Stomach smooth muscle (tissue), 2 donors: ENCODE measurements at regions not wholly inside any gene's neighbourhood (a gene's known extent, or its start where the extent isn't known, plus 50 kb on each side); places are given as distances from the start of the nearest gene placed in this dataset.

Experiments used
- H3K27ac ChIP-seq: one replicate; pipeline ENCODE4 v1.7.0; 2013; ENCODE audit warnings: mild to moderate bottlenecking, low read length, inconsistent platforms
- H3K27me3 ChIP-seq, 2 donors: one replicate each; pipeline ENCODE4 v1.7.0; 2013; ENCODE audit warnings: low read length in 2 of 2; ENCODE audit not compliant: insufficient read depth in 2 of 2, control insufficient read depth in 1 of 2
- H3K36me3 ChIP-seq, 2 donors: one replicate each; pipeline ENCODE4 v1.7.0; 2013; ENCODE audit warnings: low read length in 2 of 2; ENCODE audit not compliant: control insufficient read depth in 2 of 2, insufficient read depth in 2 of 2
- H3K4me1 ChIP-seq: one replicate; pipeline ENCODE4 v1.7.0; 2013; ENCODE audit warnings: low read length; ENCODE audit not compliant: control insufficient read depth, insufficient read depth
- H3K4me3 ChIP-seq, 2 donors: one replicate each; pipeline ENCODE4 v1.7.0; 2013; ENCODE audit warnings: low read length in 2 of 2
- H3K9ac ChIP-seq, 2 donors: one replicate each; pipeline ENCODE4 v1.7.0; 2013; ENCODE audit warnings: low read length in 2 of 2, mild to moderate bottlenecking in 1 of 2
- H3K9me3 ChIP-seq, 2 donors: one replicate each; pipeline ENCODE4 v1.7.0; 2013; ENCODE audit warnings: low read length in 2 of 2; ENCODE audit not compliant: control insufficient read depth in 2 of 2
- donor health status: healthy.
- donor health status: Pancreatic carcinoma.

DNA sequence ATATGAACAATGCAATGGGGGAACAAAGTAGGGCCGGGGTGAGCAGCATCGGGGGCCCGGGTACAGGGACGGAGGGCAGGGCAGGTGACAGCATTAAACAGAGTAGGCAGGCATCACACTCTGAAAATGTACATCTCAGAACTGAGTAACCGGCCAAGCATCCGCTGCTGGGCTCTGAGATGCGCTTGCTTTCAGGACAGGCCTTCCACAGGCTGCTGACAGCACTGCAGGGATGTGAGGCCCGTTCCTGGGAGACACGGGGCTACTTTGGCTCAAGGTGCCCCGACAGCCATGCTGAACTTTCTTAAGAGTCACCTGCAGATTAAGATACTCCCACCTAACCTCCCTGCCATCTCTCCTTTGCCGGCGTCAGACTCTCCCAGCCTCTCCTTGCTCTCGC, 64.3 kb upstream of the FGFR2 start:
- H3K9ac ChIP-seq, result no peak overlapping the region
- peaks cover 0 to 6% of the 10 kb centered on the region in 2 donors for H3K9me3 ChIP-seq
- H3K4me1 ChIP-seq, result peaks cover 15% of the 10 kb centered on the region
- H3K36me3 ChIP-seq, result no peaks in the 10 kb centered on the region
- H3K27me3 ChIP-seq, result no peaks in the 10 kb centered on the region
- H3K4me3 ChIP-seq, result no peak overlapping the region
- H3K27ac ChIP-seq, result no peak overlapping the region

DNA sequence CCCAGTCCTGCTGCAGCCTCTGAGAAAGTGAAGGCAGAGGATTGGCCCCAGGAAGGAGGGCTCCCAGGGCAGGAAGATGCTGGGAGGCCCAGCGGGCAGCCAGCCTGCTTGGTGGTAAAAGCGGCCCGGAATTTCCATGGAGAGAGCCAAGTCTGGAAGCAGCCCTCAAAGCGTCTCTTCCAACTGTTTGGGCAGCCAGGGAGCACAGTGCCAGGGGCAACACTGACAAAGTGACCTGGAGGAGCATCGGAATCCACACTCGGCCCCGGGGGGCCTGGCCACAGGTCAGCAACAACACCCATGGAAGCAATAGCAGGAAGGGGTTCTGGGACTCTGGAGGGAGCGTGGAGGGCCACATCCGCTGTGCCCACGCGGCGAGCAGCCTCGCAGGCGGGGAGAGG, 63.2 kb upstream of the FGFR2 start:
- Histone ChIP-seq H3K36me3 (no peaks in the 10 kb centered on the region), H3K27me3 (no peaks in the 10 kb centered on the region), H3K4me3 (no peak overlapping the region), H3K9me3 (peaks cover 0 to 6% of the 10 kb centered on the region in 2 donors), H3K4me1 (peaks cover 6% of the 10 kb centered on the region), H3K9ac (no peak overlapping the region), H3K27ac (no peak overlapping the region)

DNA sequence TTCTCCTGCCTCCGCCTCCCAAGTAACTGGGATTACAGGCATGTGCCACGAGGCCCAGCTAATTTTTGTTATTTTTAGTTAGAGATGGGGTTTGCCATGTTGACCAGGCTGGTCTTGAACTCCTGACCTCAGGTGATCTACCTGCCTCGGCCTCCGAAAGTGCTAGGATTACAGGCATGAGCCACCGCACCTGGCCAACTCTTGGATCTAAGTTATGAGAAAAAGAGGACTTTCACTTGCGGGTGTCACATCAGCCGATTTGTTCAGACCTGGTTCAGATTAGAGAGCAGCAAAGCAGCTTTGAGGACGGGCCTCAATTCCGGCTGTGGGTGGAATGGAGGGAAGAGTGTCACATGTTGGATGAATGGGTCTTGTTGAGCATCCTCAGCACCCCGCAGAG, 61.0 kb upstream of the FGFR2 start:
- Histone ChIP-seq H3K27me3 (no peaks in the 10 kb centered on the region), H3K9me3 (no peaks in the 10 kb centered on the region), H3K9ac (no peak overlapping the region), H3K27ac (no peak overlapping the region), H3K4me3 (no peak overlapping the region), H3K4me1 (peaks cover 10% of the 10 kb centered on the region), H3K36me3 (no peaks in the 10 kb centered on the region)

DNA sequence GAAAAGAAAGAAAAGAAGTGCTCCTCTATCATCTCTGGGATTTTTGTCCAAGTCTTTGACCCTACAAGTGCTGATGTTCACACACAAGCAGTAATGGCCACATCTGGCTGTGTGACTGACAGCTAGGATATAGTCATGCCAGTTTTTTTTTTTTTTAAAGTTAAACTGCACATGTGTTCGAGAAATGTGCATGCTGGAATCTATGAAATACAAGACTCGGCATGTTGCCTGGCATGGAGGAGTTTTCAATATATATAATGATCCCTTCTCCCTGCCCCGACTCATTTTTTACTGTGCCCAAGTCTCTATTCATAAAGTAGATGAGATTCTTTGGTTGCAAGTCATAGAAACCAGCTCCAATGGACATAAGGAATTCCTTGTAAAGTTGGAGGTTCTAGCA, 60.4 kb upstream of the FGFR2 start:
- peaks cover 10% of the 10 kb centered on the region for H3K4me1 ChIP-seq
- no peaks in the 10 kb centered on the region for H3K27me3 ChIP-seq
- H3K36me3 ChIP-seq, result no peaks in the 10 kb centered on the region
- no peaks in the 10 kb centered on the region for H3K9me3 ChIP-seq
- H3K27ac ChIP-seq, result no peak overlapping the region
- H3K4me3 ChIP-seq, result no peak overlapping the region
- H3K9ac ChIP-seq, result no peak overlapping the region

DNA sequence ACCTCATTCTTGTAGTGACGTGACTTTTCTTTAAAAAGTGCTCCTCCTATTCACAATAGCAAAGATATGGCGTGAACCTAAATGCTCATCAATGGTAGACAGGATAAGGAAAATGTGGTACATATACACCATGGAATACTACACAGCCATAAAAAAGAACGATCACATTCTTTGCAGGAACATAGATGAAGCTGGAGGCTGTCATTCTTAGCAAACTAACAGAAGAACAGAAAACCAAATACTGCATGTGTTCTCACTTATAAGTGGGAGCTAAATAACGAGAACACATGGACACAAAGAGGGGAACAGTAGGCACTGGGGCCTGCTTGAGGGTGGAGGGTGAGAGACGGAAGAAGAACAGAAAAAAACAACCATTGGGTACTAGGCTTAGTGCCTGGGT, 59.9 kb upstream of the FGFR2 start:
- no peaks in the 10 kb centered on the region for H3K27me3 ChIP-seq
- no peak overlapping the region for H3K27ac ChIP-seq
- no peaks in the 10 kb centered on the region for H3K36me3 ChIP-seq
- no peak overlapping the region for H3K4me3 ChIP-seq
- no peak overlapping the region for H3K9ac ChIP-seq
- no peaks in the 10 kb centered on the region for H3K9me3 ChIP-seq
- H3K4me1 ChIP-seq, result peaks cover 10% of the 10 kb centered on the region

DNA sequence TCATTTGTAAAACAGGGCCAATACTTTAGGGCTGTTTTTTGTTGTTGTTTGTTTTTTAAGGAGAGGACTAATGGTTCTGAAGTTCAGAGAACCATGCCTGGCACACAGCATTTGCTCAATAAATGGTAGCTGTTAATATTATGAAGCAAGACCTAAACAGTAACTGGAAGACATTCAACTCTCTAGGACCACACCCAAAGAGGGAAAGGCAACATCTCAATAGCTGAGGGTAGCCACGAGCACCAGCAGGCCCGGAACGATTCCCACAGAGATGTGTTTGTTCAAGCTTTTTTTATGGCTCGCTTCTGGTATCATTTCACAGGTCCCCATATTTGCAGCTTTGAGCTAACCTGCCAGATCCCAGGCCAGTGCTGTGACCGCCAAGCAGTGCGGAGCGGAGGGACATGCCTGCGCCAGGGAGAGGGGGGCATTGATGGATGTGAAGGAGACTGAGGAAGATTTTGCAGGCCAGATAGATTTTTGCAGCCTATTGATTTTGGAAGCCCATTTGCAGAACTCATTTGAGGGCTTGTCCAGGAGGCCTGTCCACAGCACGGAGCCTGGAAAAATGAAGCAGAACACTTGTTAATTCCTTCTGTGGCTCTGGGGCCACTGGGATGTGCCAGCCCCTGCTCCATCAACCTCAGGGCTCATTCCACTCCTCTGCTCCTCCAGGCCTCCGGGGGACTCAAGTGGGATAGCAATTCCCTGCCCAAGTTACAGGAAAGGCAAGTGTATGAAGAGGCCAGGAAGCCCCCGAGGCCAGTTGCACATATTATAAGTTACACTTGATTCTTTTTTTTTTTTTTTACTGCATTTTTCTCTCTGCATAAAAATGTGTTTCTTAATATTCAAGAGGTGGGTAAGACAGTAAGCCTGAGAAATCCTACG, 57.3 kb upstream of the FGFR2 start:
- Histone ChIP-seq H3K4me1 (peaks cover 4% of the 10 kb centered on the region), H3K9me3 (no peaks in the 10 kb centered on the region), H3K36me3 (no peaks in the 10 kb centered on the region), H3K4me3 (no peak overlapping the region), H3K27me3 (no peaks in the 10 kb centered on the region), H3K27ac (no peak overlapping the region), H3K9ac (no peak overlapping the region)

DNA sequence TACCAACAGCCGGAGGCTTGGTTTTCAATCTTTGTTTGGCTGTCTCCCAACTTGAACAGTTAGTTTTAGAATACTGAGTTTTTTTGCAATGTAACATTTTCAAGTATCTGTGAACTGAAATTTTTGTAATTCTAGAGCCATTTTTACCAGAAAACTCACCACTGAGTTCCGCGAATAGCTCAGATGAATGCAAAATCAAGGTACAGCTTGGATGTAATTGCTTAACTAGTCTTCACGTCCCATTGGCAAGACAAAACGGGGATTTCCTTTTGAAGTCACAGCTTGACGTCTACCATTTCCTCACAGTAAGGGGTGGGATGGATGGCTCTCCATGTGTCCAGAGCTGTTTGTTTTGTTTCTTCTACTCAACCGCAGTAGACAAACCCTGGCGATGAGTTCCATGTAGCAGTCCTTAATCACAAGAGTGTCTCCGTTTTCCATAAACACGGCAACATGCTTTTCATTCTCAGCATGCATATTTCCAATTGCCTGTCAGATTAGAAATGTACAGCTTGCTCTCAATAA, 55.8 kb upstream of the FGFR2 start:
- no peak overlapping the region for H3K9ac ChIP-seq
- no peaks in the 10 kb centered on the region for H3K9me3 ChIP-seq
- H3K36me3 ChIP-seq, result no peaks in the 10 kb centered on the region
- no peaks in the 10 kb centered on the region for H3K27me3 ChIP-seq
- peaks cover 4% of the 10 kb centered on the region for H3K4me1 ChIP-seq
- no peak overlapping the region for H3K27ac ChIP-seq
- H3K4me3 ChIP-seq, result no peak overlapping the region

DNA sequence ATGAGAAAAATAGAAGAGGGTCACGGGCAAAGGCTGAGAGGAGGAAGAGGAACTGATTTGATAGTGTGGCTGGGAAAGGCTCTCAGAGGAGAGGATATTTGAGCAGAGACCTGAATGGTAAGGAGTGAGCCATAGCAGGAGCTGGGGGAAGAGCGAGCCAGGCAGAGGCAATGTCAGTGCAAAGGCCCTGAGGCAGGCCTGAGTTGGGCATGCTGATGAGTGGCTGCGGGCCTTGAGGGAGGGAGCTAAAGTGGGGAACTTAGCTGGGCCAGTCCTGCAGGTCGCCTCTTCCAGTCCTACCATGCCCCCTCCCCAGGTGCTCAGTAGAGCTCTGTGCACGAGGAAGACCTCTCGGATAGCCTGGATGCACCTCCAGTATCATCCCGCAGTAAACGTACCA, 55.4 kb upstream of the FGFR2 start:
- no peak overlapping the region for H3K9ac ChIP-seq
- H3K27me3 ChIP-seq, result no peaks in the 10 kb centered on the region
- no peaks in the 10 kb centered on the region for H3K9me3 ChIP-seq
- H3K4me1 ChIP-seq, result peaks cover 4% of the 10 kb centered on the region
- H3K27ac ChIP-seq, result no peak overlapping the region
- no peaks in the 10 kb centered on the region for H3K36me3 ChIP-seq
- H3K4me3 ChIP-seq, result no peak overlapping the region

DNA sequence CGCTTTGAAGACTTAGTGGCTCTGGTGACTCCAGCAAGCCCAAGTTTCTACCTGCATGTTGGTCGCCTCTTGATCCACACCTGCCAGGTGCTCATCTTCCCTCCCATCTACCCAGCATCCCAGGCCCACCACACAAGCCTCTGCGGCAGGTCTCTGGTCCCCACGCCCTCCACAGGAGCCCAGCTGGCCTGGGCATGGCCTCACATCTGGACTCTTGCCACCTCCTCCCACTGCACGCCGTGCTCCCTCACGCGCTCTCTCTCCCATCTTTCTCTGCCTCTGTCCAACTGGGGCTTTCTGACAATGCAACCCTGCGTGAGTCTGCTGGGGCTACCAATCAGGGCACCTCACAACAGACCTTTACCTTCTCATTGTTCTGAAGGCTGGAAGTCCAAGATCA, 50.2 kb upstream of the FGFR2 start:
- Histone ChIP-seq H3K4me1 (no peaks in the 10 kb centered on the region), H3K27me3 (no peaks in the 10 kb centered on the region), H3K9ac (no peak overlapping the region), H3K27ac (no peak overlapping the region), H3K4me3 (no peak overlapping the region), H3K9me3 (no peaks in the 10 kb centered on the region), H3K36me3 (no peaks in the 10 kb centered on the region)

DNA sequence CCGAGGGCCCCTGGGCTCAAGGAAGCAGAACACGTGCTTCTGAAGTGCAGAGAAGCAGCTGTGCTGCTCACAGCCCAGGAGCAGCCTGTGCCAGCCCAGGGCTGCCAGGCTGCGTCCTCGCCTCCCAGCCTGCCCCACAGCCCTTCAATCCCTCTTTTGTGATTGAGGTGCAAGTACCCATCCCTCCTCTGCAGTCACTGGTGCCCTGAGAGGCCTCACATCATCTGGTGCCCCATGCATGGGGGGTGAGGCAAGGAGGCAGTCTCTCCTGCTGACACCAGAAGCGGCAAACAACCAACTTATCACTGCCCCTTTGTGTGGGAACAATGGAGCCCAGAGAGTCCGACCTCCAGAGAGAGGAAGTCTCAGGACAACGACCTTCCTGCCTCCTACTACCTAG, 49.8 kb upstream of the FGFR2 start:
- Histone ChIP-seq H3K9me3 (no peaks in the 10 kb centered on the region), H3K4me3 (no peak overlapping the region), H3K27me3 (no peaks in the 10 kb centered on the region), H3K27ac (no peak overlapping the region), H3K9ac (no peak overlapping the region), H3K4me1 (no peaks in the 10 kb centered on the region), H3K36me3 (no peaks in the 10 kb centered on the region)
